ENCODE measurements at regions not wholly inside any gene's neighbourhood (a gene's known extent, or its start where the extent isn't known, plus 50 kb on each side); places are given as distances from the start of the nearest gene placed in this dataset.

GRCh38 chr2:180572346-180572745, 408.1 kb upstream of the UBE2E3 start:
- H3K27ac ChIP-seq: no peak overlapping the region
- H3K4me3 ChIP-seq: no peak overlapping the region
- intact Hi-C loops (cut with DNase I): no loop called here
- no peaks in the 10 kb centered on the region for H3K27me3 ChIP-seq (ENCODE audit: low read depth)
- H3K36me3 ChIP-seq: no peaks in the 10 kb centered on the region
- DNase-seq (no peak), ATAC-seq (no peak)
- no peak for TF ChIP-seq CTCF (IDR thresholded peaks at IDR 0.05)
- no peaks in the 10 kb centered on the region for H3K9me3 ChIP-seq
- no peaks in the 10 kb centered on the region for H3K4me1 ChIP-seq

- TF ChIP-seq CTCF (IDR thresholded peaks at IDR 0.05): no peak
- Histone ChIP-seq H3K36me3 (no peaks in the 10 kb centered on the region), H3K9me3 (no peaks in the 10 kb centered on the region), H3K27ac (no peak overlapping the region), H3K27me3 (ENCODE audit: low read depth) (no peaks in the 10 kb centered on the region), H3K4me3 (no peak overlapping the region), H3K4me1 (no peaks in the 10 kb centered on the region)
- intact Hi-C loops (cut with DNase I): no loop called here
- DNase-seq: no peak
- no peak for ATAC-seq
Measured at GRCh38 chr2:180571559-180571958, 408.8 kb upstream of the UBE2E3 start.

- intact Hi-C loops (cut with DNase I): no loop called here
Measured at GRCh38 chr2:180570864-180571263, 409.5 kb upstream of the UBE2E3 start.

GRCh38 chr2:180564051-180564450, 416.4 kb upstream of the UBE2E3 start:
- DNase-seq (no peak), ATAC-seq (no peak)
- Histone ChIP-seq H3K36me3 (no peaks in the 10 kb centered on the region), H3K27me3 (ENCODE audit: low read depth) (no peaks in the 10 kb centered on the region), H3K4me3 (no peak overlapping the region), H3K9me3 (no peaks in the 10 kb centered on the region), H3K27ac (no peak overlapping the region), H3K4me1 (no peaks in the 10 kb centered on the region)
- TF ChIP-seq CTCF (IDR thresholded peaks at IDR 0.05): no peak
- intact Hi-C loops (cut with DNase I): no loop called here

More at GRCh38 chr2:180570864-180571263, 409.5 kb upstream of the UBE2E3 start:
- Histone ChIP-seq H3K36me3 (no peaks in the 10 kb centered on the region), H3K4me1 (no peaks in the 10 kb centered on the region), H3K4me3 (no peak overlapping the region), H3K9me3 (no peaks in the 10 kb centered on the region), H3K27ac (no peak overlapping the region), H3K27me3 (ENCODE audit: low read depth) (no peaks in the 10 kb centered on the region)
- no peak for TF ChIP-seq CTCF (IDR thresholded peaks at IDR 0.05)
- DNase-seq (no peak), ATAC-seq (no peak)

- Histone ChIP-seq H3K4me1 (no peaks in the 10 kb centered on the region), H3K27me3 (ENCODE audit: low read depth) (no peaks in the 10 kb centered on the region), H3K36me3 (no peaks in the 10 kb centered on the region), H3K9me3 (no peaks in the 10 kb centered on the region), H3K27ac (no peak overlapping the region), H3K4me3 (no peak overlapping the region)
- DNase-seq (no peak), ATAC-seq (no peak)
- intact Hi-C loops (cut with DNase I): no loop called here
- TF ChIP-seq CTCF (IDR thresholded peaks at IDR 0.05): no peak
Measured at GRCh38 chr2:180562378-180562777, 418.0 kb upstream of the UBE2E3 start.

- TF ChIP-seq CTCF (IDR thresholded peaks at IDR 0.05): no peak
- Histone ChIP-seq H3K27ac (no peak overlapping the region), H3K27me3 (ENCODE audit: low read depth) (no peaks in the 10 kb centered on the region), H3K9me3 (no peaks in the 10 kb centered on the region), H3K4me1 (no peaks in the 10 kb centered on the region), H3K4me3 (no peak overlapping the region), H3K36me3 (no peaks in the 10 kb centered on the region)
- DNase-seq (no peak), ATAC-seq (no peak)
- intact Hi-C loops (cut with DNase I): no loop called here
Measured at GRCh38 chr2:180559771-180560170, 420.6 kb upstream of the UBE2E3 start.
